Kidney (tissue), 13 donors: ENCODE measurements at regions not wholly inside any gene's neighbourhood (a gene's known extent, or its start where the extent isn't known, plus 50 kb on each side); places are given as distances from the start of the nearest gene placed in this dataset.
A peak's percentile ranks its signal among the peaks of the same experiment; 100 is the strongest.

ENCODE experiments used
- DNase-seq, 5 donors: peaks; one replicate each; pipeline ENCODE4 v3.0.0-alpha.2; 2013 to 2020
- FAIRE-seq: peaks from 2 replicates; lab custom pipeline; 2012; peaks lifted over from hg19 to GRCh38; lab: Jason Lieb, UNC
- H3K27ac ChIP-seq, 2 donors: one replicate each; pipeline ENCODE4 v1.7.0; 2013; ENCODE audit warnings: low read depth in 2 of 2, low read length in 2 of 2, inconsistent platforms in 1 of 2
- H3K27me3 ChIP-seq: one replicate; pipeline ENCODE4 v1.7.1; 2013; ENCODE audit warnings: low read length, inconsistent platforms; ENCODE audit not compliant: control insufficient read depth, insufficient read depth
- H3K36me3 ChIP-seq, 3 donors: one replicate each; pipeline versions ENCODE4 v1.7.0 to v1.7.1; 2013; ENCODE audit warnings: low read length in 3 of 3, control low read depth in 1 of 3, inconsistent platforms in 1 of 3; ENCODE audit not compliant: insufficient read depth in 3 of 3, control insufficient read depth in 2 of 3
- H3K4me1 ChIP-seq, 3 donors: one replicate each; pipeline versions ENCODE4 v1.7.0 to v1.7.1; 2013; ENCODE audit warnings: low read length in 3 of 3, inconsistent platforms in 1 of 3, low read depth in 1 of 3; ENCODE audit not compliant: control insufficient read depth in 2 of 3, insufficient read depth in 2 of 3
- H3K4me3 ChIP-seq, 3 donors: one replicate each; pipeline versions ENCODE4 v1.7.0 to v1.8.1; 2013; ENCODE audit warnings: low read length in 3 of 3, control low read depth in 1 of 3, inconsistent platforms in 1 of 3
- H3K9ac ChIP-seq, 3 donors: one replicate each; pipeline versions ENCODE4 v1.7.0 to v1.7.1; 2013; ENCODE audit warnings: low read length in 3 of 3, control low read depth in 1 of 3, inconsistent platforms in 1 of 3
- H3K9me3 ChIP-seq, 3 donors: one replicate each; pipeline versions ENCODE4 v1.7.0 to v1.7.1; 2013; ENCODE audit warnings: low read length in 3 of 3, control low read depth in 1 of 3, inconsistent platforms in 1 of 3; ENCODE audit not compliant: control insufficient read depth in 2 of 3, insufficient read depth in 1 of 3
- intact Hi-C: fragments of 100-400 bp; cut with DNase I; formaldehyde crosslinking; loops from one replicate; pipeline ENCODE4 v1.11.1; 2022
- TF ChIP-seq, protein P1 (sequence below): IDR thresholded peaks from 3 replicates; pipeline ENCODE4 v1.5.1; 2012; ENCODE audit warnings: mild to moderate bottlenecking, moderate library complexity, borderline replicate concordance; ENCODE audit not compliant: insufficient read depth; ENCODE audit errors: extremely low read depth
- donor health status: control.
- donor health status: control.
- donor health status: control.
- donor health status: control.
- donor health status: control.
- donor health status: DM: yes; HTN: yes; CAD: no.
- donor health status: Normal renal cell carcinoma (clear cell type).

DNA sequence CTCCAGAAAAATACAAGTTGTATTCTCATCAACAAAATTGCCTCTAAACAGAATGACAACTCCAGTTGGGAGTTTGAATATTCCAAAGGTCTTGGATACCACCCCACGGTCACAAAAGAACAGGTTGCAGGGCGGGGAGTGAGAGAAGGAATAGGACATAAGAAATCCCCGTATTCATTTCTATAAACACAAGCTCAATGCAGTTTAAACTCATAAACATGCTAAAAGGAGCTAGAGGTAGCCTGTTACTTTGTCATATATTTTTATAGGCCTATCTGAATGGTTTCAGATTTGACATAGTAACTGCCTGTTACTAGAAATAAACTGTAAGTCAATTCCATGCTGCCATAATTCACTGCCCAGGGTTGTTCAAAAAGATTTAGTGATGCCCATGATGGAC lies 567.5 kb downstream of the BCL11A start:
- DNase-seq (no peak), FAIRE-seq (no peak)
- no peaks in the 10 kb centered on the region for H3K36me3 ChIP-seq
- H3K27me3 ChIP-seq, result no peaks in the 10 kb centered on the region
- no peaks in the 10 kb centered on the region for H3K9me3 ChIP-seq
- intact Hi-C loops, result no loop called here
- H3K9ac ChIP-seq, result no peak overlapping the region
- no peak overlapping the region for H3K27ac ChIP-seq
- no peak overlapping the region for H3K4me3 ChIP-seq
- no peaks in the 10 kb centered on the region for H3K4me1 ChIP-seq
- TF ChIP-seq, protein P1, sequence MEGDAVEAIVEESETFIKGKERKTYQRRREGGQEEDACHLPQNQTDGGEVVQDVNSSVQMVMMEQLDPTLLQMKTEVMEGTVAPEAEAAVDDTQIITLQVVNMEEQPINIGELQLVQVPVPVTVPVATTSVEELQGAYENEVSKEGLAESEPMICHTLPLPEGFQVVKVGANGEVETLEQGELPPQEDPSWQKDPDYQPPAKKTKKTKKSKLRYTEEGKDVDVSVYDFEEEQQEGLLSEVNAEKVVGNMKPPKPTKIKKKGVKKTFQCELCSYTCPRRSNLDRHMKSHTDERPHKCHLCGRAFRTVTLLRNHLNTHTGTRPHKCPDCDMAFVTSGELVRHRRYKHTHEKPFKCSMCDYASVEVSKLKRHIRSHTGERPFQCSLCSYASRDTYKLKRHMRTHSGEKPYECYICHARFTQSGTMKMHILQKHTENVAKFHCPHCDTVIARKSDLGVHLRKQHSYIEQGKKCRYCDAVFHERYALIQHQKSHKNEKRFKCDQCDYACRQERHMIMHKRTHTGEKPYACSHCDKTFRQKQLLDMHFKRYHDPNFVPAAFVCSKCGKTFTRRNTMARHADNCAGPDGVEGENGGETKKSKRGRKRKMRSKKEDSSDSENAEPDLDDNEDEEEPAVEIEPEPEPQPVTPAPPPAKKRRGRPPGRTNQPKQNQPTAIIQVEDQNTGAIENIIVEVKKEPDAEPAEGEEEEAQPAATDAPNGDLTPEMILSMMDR, result no peak

DNA sequence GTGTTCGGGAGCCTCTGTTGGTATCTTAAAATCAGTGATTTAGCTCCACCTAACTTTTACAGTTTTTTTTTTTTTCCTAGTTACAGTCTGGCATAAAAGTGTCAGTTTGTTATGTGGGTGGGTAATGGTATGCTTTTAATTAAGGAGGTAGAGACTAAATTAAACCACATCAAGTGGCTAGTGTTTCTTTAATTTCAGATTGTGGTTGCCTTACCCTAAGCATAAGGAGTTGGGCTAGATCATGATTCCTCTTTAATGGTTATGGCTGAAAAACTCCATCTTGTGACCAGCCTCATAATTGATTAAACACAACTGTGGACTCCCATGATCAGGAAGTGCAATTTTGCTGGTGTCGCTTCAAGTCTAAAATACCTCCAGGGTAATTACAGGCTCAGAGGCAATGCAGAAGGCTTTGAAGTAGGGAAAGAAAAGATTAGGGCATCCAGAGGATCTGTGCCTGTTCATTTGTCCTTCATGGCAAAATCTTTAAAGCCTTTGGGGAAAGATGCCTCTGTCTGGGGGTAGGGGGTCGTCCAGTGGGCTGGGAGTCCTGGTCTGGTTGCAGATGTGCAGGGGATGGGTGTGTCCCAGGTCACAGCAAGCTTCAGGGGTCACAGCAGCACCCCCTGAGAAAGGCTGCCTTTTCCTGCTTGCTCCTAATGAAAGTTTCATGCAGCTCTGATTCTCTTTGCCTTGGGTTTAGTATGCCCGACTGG lies 579.2 kb downstream of the BCL11A start:
- TF ChIP-seq, protein P1, result no peak
- Histone ChIP-seq H3K36me3 (no peaks in the 10 kb centered on the region), H3K4me1 (peaks cover 0 to 4% (median 0%) of the 10 kb centered on the region in 3 donors), H3K27me3 (no peaks in the 10 kb centered on the region), H3K27ac (no peak overlapping the region), H3K4me3 (no peak overlapping the region), H3K9ac (no peak overlapping the region), H3K9me3 (no peaks in the 10 kb centered on the region)
- FAIRE-seq (no peak), DNase-seq (peak in 3 of 5 donors; percentile 30 to 43 (median 39))
- intact Hi-C loops, result no loop called here

DNA sequence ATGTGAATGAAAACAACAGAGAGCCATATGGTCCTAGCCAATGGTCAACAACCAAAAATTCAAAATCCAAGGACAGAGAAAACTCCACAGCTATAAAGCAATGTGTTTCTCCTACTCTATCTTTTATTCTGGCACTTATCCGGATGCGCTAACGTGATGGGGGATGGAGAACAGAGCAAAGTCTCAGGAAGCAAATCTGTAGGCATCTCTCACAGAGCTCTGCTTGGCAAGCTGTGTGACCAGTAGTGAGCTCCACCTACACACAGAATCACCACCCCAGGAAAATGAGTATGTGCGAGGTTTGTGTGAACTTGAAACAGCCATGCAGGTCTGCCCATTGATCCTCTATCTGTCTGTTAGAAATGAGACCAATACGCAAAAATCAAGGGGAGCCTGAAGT lies 584.3 kb downstream of the BCL11A start:
- no peak for FAIRE-seq

More for the DNA sequence above, 584.3 kb downstream of the BCL11A start:
- peaks cover 0 to 3% (median 0%) of the 10 kb centered on the region in 3 donors for H3K4me1 ChIP-seq
- H3K9me3 ChIP-seq, result no peaks in the 10 kb centered on the region
- H3K9ac ChIP-seq, result no peak overlapping the region
- no peaks in the 10 kb centered on the region for H3K27me3 ChIP-seq
- H3K4me3 ChIP-seq, result no peak overlapping the region
- no peaks in the 10 kb centered on the region for H3K36me3 ChIP-seq
- TF ChIP-seq, protein P1, result no peak
- DNase-seq, result no peak
- no peak overlapping the region for H3K27ac ChIP-seq
- intact Hi-C loops, result no loop called here
